SH-SY5Y (cell line): ENCODE measurements at regions not wholly inside any gene's neighbourhood (a gene's known extent, or its start where the extent isn't known, plus 50 kb on each side); places are given as distances from the start of the nearest gene placed in this dataset.

Source experiments
- GATA2 ChIP-seq: IDR thresholded peaks from 2 replicates; pipeline ENCODE4 v1.6.1; 2011; ENCODE audit warnings: mild to moderate bottlenecking, low read depth, low read length
- GATA3 ChIP-seq: IDR thresholded peaks from 2 replicates; pipeline ENCODE4 v1.6.1; 2011; ENCODE audit warnings: low read depth, mild to moderate bottlenecking, low read length, moderate library complexity

DNA sequence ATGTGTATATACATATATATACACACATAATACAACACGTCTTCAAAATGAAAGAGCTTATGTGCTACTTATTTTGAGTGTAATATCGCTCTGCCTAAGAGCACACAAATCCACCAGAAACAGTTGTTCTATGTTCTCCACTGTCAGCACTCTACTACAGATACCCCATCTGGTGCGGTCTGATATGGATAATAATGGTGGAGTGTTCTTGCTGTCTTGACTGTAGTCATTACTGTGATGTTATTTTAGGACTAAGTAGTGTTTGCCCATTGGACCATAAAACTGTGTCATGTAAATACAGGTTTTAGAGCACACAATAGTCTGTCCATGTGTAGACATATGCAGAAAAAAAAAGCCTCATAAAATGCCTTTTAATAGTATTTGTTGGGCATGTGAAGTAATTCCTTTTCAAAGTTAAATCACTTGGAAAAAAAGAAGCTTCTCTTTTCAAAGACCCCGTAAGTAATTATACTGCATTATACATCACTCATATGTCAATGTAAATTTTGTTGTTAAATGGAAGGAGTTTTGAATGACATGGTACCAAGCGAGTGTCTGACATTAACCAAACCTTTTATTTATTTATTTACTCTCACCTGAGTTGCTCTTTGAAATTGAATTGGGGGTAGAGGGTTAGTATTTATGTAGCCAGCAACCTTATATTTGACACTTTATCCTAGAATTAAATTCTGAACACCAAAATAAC is 1249.2 kb upstream of the ZEB2 start:
- TF ChIP-seq GATA2 (no peak), GATA3 (no peak)
